ENCODE measurements at regions not wholly inside any gene's neighbourhood (a gene's known extent, or its start where the extent isn't known, plus 50 kb on each side); places are given as distances from the start of the nearest gene placed in this dataset.
"Not testable (repeated sequence)": the region's sequence is repeated elsewhere in the genome, so short reads cannot be mapped to it uniquely, and the experiment has no call there.

- DNase-seq (ENCODE audit: low spot score) = no peak
Measured at GRCh38 chr1:4220362-4220761, 320.3 kb upstream of the C1orf174 start.

- no peak for DNase-seq (ENCODE audit: low spot score)
Measured at GRCh38 chr1:4221107-4221506, 321.0 kb upstream of the C1orf174 start.

GRCh38 chr1:4224684-4225467 lies 324.8 kb upstream of the C1orf174 start:
- no peak for DNase-seq (ENCODE audit: low spot score)

- DNase-seq (ENCODE audit: low spot score) = no peak
Measured at GRCh38 chr1:4227986-4228385, 327.9 kb upstream of the C1orf174 start.

GRCh38 chr1:4253935-4254334 lies 353.9 kb upstream of the C1orf174 start:
- DNase-seq (ENCODE audit: low spot score) = no peak

GRCh38 chr1:4256351-4256750 lies 356.3 kb upstream of the C1orf174 start:
- no peak for DNase-seq (ENCODE audit: low spot score)

GRCh38 chr1:4258146-4258777 lies 358.2 kb upstream of the C1orf174 start:
- DNase-seq (ENCODE audit: low spot score) = not testable (repeated sequence)

- DNase-seq (ENCODE audit: low spot score) = no peak
Measured at GRCh38 chr1:4261327-4261726, 361.3 kb upstream of the C1orf174 start.

GRCh38 chr1:4262665-4263064 lies 362.6 kb upstream of the C1orf174 start:
- no peak for DNase-seq (ENCODE audit: low spot score)

GRCh38 chr1:4263699-4264098 lies 363.6 kb upstream of the C1orf174 start:
- DNase-seq (ENCODE audit: low spot score) = no peak

GRCh38 chr1:4265836-4266235 lies 365.8 kb upstream of the C1orf174 start:
- no peak for DNase-seq (ENCODE audit: low spot score)

GRCh38 chr1:4267381-4268261 lies 367.5 kb upstream of the C1orf174 start:
- no peak for DNase-seq (ENCODE audit: low spot score)

GRCh38 chr1:4268262-4268888 lies 368.3 kb upstream of the C1orf174 start:
- no peak for DNase-seq (ENCODE audit: low spot score)

GRCh38 chr1:4268889-4269284 lies 368.8 kb upstream of the C1orf174 start:
- DNase-seq (ENCODE audit: low spot score) = no peak

- no peak for DNase-seq (ENCODE audit: low spot score)
Measured at GRCh38 chr1:4269330-4269729, 369.3 kb upstream of the C1orf174 start.

GRCh38 chr1:4269952-4270570 lies 370.0 kb upstream of the C1orf174 start:
- no peak for DNase-seq (ENCODE audit: low spot score)

GRCh38 chr1:4270651-4271337 lies 370.7 kb upstream of the C1orf174 start:
- DNase-seq (ENCODE audit: low spot score) = no peak

- no peak for DNase-seq (ENCODE audit: low spot score)
Measured at GRCh38 chr1:4271338-4271998, 371.4 kb upstream of the C1orf174 start.

- no peak for DNase-seq (ENCODE audit: low spot score)
Measured at GRCh38 chr1:4272568-4272967, 372.5 kb upstream of the C1orf174 start.

- DNase-seq (ENCODE audit: low spot score) = no peak
Measured at GRCh38 chr1:4273243-4273642, 373.2 kb upstream of the C1orf174 start.

GRCh38 chr1:4273747-4274146 lies 373.7 kb upstream of the C1orf174 start:
- no peak for DNase-seq (ENCODE audit: low spot score)

All from AG20443 (cell line).